Astrocyte (in vitro differentiated cells and primary cell): ENCODE measurements at regions not wholly inside any gene's neighbourhood (a gene's known extent, or its start where the extent isn't known, plus 50 kb on each side); places are given as distances from the start of the nearest gene placed in this dataset.

ENCODE experiments used
- DNase-seq: peaks from one replicate; pipeline ENCODE4 v3.0.0-alpha.2; 2010; ENCODE audit warnings: low read depth
- FAIRE-seq: peaks from 2 replicates; lab custom pipeline; 2011; peaks lifted over from hg19 to GRCh38; lab: Jason Lieb, UNC
- H2AFZ ChIP-seq: 2 replicates; pipeline ENCODE4 v1.6.0; 2012; ENCODE audit warnings: low read depth, low read length, inconsistent platforms
- H3K27ac ChIP-seq: 2 replicates; pipeline ENCODE4 v1.5.1; 2011; ENCODE audit warnings: low read depth, low read length, inconsistent platforms
- H3K27me3 ChIP-seq: 2 replicates; pipeline ENCODE4 v1.6.0; 2011; ENCODE audit warnings: low read length, inconsistent platforms; ENCODE audit not compliant: insufficient read depth
- H3K36me3 ChIP-seq: 2 replicates; pipeline ENCODE4 v1.5.1; 2011; ENCODE audit warnings: low read length, inconsistent platforms; ENCODE audit not compliant: insufficient read depth
- H3K4me1 ChIP-seq: 2 replicates; pipeline ENCODE4 v1.5.1; 2011; ENCODE audit warnings: low read length, inconsistent platforms; ENCODE audit not compliant: insufficient read depth
- H3K4me2 ChIP-seq: 2 replicates; pipeline ENCODE4 v1.6.0; 2012; ENCODE audit warnings: low read length, inconsistent platforms
- H3K4me3 ChIP-seq: 2 replicates; pipeline ENCODE4 v1.5.1; 2011; ENCODE audit warnings: low read depth, mild to moderate bottlenecking, low read length, inconsistent platforms; ENCODE audit not compliant: insufficient read depth
- H3K79me2 ChIP-seq: 2 replicates; pipeline ENCODE4 v1.6.0; 2012; ENCODE audit warnings: mild to moderate bottlenecking, low read length, inconsistent platforms; ENCODE audit not compliant: insufficient read depth
- H3K9ac ChIP-seq: 2 replicates; pipeline ENCODE4 v1.6.0; 2012; ENCODE audit warnings: mild to moderate bottlenecking, low read length, inconsistent platforms
- H3K9me3 ChIP-seq: 2 replicates; pipeline ENCODE4 v1.5.1; 2012; ENCODE audit warnings: low read depth, mild to moderate bottlenecking, low read length, inconsistent platforms; ENCODE audit not compliant: insufficient read depth
- H4K20me1 ChIP-seq: 2 replicates; pipeline ENCODE4 v1.6.0; 2012; ENCODE audit warnings: low read length, inconsistent platforms; ENCODE audit not compliant: insufficient read depth
- H3K27ac Mint-ChIP-seq: one replicate; pipeline ENCODE4 v1.8.0; 2021; ENCODE audit warnings: mild to moderate bottlenecking, mixed read lengths; ENCODE audit not compliant: unreplicated experiment
- H3K27me3 Mint-ChIP-seq: one replicate; pipeline ENCODE4 v1.8.0; 2021; ENCODE audit warnings: low read depth, mixed read lengths; ENCODE audit not compliant: unreplicated experiment
- H3K36me3 Mint-ChIP-seq: one replicate; pipeline ENCODE4 v1.8.0; 2021; ENCODE audit warnings: low read depth, mixed read lengths; ENCODE audit not compliant: unreplicated experiment
- H3K4me1 Mint-ChIP-seq: one replicate; pipeline ENCODE4 v1.8.0; 2021; ENCODE audit warnings: low read depth, mixed read lengths; ENCODE audit not compliant: unreplicated experiment
- H3K4me3 Mint-ChIP-seq: one replicate; pipeline ENCODE4 v1.8.0; 2021; ENCODE audit warnings: mild to moderate bottlenecking, moderate library complexity, mixed read lengths; ENCODE audit not compliant: unreplicated experiment
- H3K9me3 Mint-ChIP-seq: one replicate; pipeline ENCODE4 v1.8.0; 2021; ENCODE audit warnings: mild to moderate bottlenecking, mixed read lengths; ENCODE audit not compliant: unreplicated experiment
- CTCF ChIP-seq: IDR thresholded peaks from 2 replicates; pipeline ENCODE4 v1.5.1; 2011; ENCODE audit warnings: low read depth, mild to moderate bottlenecking, inconsistent platforms, low read length, moderate library complexity; ENCODE audit not compliant: insufficient read depth
- EZH2 ChIP-seq: IDR thresholded peaks from 2 replicates; pipeline ENCODE4 v1.6.1; 2012; ENCODE audit warnings: mild to moderate bottlenecking, low read length, inconsistent platforms; ENCODE audit not compliant: insufficient read depth

DNA sequence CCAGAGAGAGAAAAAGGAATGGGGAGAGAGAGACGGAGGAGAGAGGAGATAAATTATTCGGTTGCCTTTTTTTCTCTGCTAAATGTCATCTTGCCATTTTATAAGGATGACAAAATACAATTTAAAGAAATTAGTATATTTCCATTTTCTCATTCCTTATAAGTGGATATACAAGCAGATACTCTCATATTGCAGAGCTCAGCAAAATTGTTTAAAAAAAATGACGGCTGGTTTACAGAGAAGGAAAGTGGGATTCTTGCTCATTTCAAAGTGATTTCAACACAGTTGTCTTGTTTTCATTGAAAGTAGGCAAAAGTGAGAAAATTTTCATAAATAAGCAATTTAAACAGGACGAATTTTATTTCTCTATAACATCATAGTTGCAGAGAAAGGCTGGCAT lies 641.9 kb upstream of the CDH6 start:
- Mint-ChIP-seq H3K27me3 (no peaks in the 10 kb centered on the region), H3K27ac (no peak overlapping the region), H3K36me3 (no peaks in the 10 kb centered on the region), H3K4me3 (no peak overlapping the region), H3K9me3 (no peaks in the 10 kb centered on the region), H3K4me1 (peaks cover 8% of the 10 kb centered on the region)
- H3K9ac ChIP-seq: no peak overlapping the region
- no peak for FAIRE-seq
- no peaks in the 10 kb centered on the region for H3K79me2 ChIP-seq
- no peak overlapping the region for H2AFZ ChIP-seq
- H3K36me3 ChIP-seq: no peaks in the 10 kb centered on the region
- H4K20me1 ChIP-seq: no peaks in the 10 kb centered on the region
- H3K4me1 ChIP-seq: no peaks in the 10 kb centered on the region
- TF ChIP-seq CTCF: no peak
- no peak for TF ChIP-seq EZH2
- H3K9me3 ChIP-seq: no peaks in the 10 kb centered on the region
- H3K4me3 ChIP-seq: no peak overlapping the region
- no peak for DNase-seq
- no peak overlapping the region for H3K27ac ChIP-seq
- H3K4me2 ChIP-seq: no peak overlapping the region
- H3K27me3 ChIP-seq: no peaks in the 10 kb centered on the region

- no peaks in the 10 kb centered on the region for H3K79me2 ChIP-seq
- TF ChIP-seq CTCF (no peak), EZH2 (no peak)
- DNase-seq (no peak), FAIRE-seq (no peak)
- no peak overlapping the region for H3K4me3 ChIP-seq
- H2AFZ ChIP-seq: no peak overlapping the region
- no peaks in the 10 kb centered on the region for H3K27me3 Mint-ChIP-seq
- no peaks in the 10 kb centered on the region for H3K27me3 ChIP-seq
- H3K9me3 ChIP-seq: no peaks in the 10 kb centered on the region
- H3K27ac ChIP-seq: no peak overlapping the region
- no peak overlapping the region for H3K4me3 Mint-ChIP-seq
- H4K20me1 ChIP-seq: no peaks in the 10 kb centered on the region
- no peak overlapping the region for H3K4me2 ChIP-seq
- no peaks in the 10 kb centered on the region for H3K36me3 ChIP-seq
- no peak overlapping the region for H3K9ac ChIP-seq
- H3K36me3 Mint-ChIP-seq: no peaks in the 10 kb centered on the region
- H3K4me1 Mint-ChIP-seq: peaks cover 17% of the 10 kb centered on the region
- H3K9me3 Mint-ChIP-seq: no peaks in the 10 kb centered on the region
- H3K27ac Mint-ChIP-seq: no peak overlapping the region
- no peaks in the 10 kb centered on the region for H3K4me1 ChIP-seq
Measured at GRCh38 chr5:30548580-30549305, 644.7 kb upstream of the CDH6 start.

DNA sequence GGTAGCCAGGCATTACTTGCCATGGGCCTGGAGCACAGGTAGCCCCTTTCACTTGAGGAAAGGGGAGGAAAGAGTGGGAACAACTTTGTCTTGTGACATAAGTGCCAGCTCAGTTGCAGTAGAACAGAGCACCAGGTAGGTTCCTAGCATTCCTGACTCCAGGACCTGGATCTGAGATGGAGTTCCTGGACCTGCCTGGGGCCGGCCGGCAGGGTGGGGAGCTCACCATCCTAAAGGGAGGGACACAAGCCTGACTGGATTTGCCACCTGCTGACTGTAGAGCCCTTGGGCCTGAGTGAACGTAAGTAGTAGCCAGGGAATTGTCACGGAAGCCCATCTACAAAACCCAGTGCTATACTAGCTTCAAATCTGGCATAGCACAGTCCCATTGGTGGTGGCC lies 653.3 kb upstream of the CDH6 start:
- Histone ChIP-seq H3K79me2 (no peaks in the 10 kb centered on the region), H3K27ac (no peak overlapping the region), H3K4me3 (no peak overlapping the region), H3K9ac (no peak overlapping the region), H3K4me1 (no peaks in the 10 kb centered on the region), H3K36me3 (no peaks in the 10 kb centered on the region), H3K27me3 (no peaks in the 10 kb centered on the region), H4K20me1 (no peaks in the 10 kb centered on the region), H3K9me3 (no peaks in the 10 kb centered on the region), H3K4me2 (no peak overlapping the region), H2AFZ (no peak overlapping the region)
- no peaks in the 10 kb centered on the region for H3K36me3 Mint-ChIP-seq
- H3K9me3 Mint-ChIP-seq: no peaks in the 10 kb centered on the region
- FAIRE-seq (no peak), DNase-seq (no peak)
- no peak overlapping the region for H3K27ac Mint-ChIP-seq
- H3K27me3 Mint-ChIP-seq: no peaks in the 10 kb centered on the region
- no peak overlapping the region for H3K4me3 Mint-ChIP-seq
- TF ChIP-seq CTCF (no peak), EZH2 (no peak)
- peaks cover 23% of the 10 kb centered on the region for H3K4me1 Mint-ChIP-seq
